ENCODE measurements at regions not wholly inside any gene's neighbourhood (a gene's known extent, or its start where the extent isn't known, plus 50 kb on each side); places are given as distances from the start of the nearest gene placed in this dataset.

- TF ChIP-seq POLR2A (IDR thresholded peaks at IDR 0.05) (no peak), CTCF (IDR thresholded peaks at IDR 0.05) (no peak), EP300 (IDR thresholded peaks at IDR 0.05; ENCODE audit: low read depth) (no peak)
These were observed 258.8 kb upstream of the ZNF608 start for GRCh38 chr5:125005266-125005665.
